ENCODE measurements at regions not wholly inside any gene's neighbourhood (a gene's known extent, or its start where the extent isn't known, plus 50 kb on each side); places are given as distances from the start of the nearest gene placed in this dataset.

GRCh38 chr10:5311617-5312016 is 53.1 kb upstream of the UCN3 start:
- TF ChIP-seq CTCF (conservative IDR thresholded peaks at IDR 0.05; ENCODE audit: low read depth, low read length), result no peak
- DNase-seq (ENCODE audit: low read depth), result no peak
- H3K4me3 ChIP-seq (ENCODE audit: low read length), result no peak overlapping the region

GRCh38 chr10:5314840-5315239 is 49.9 kb upstream of the UCN3 start:
- DNase-seq (ENCODE audit: low read depth), result no peak
- H3K4me3 ChIP-seq (ENCODE audit: low read length), result no peak overlapping the region
- TF ChIP-seq CTCF (conservative IDR thresholded peaks at IDR 0.05; ENCODE audit: low read depth, low read length), result no peak

Measured in retinal pigment epithelial cell (primary cell).